ENCODE measurements at regions not wholly inside any gene's neighbourhood (a gene's known extent, or its start where the extent isn't known, plus 50 kb on each side); places are given as distances from the start of the nearest gene placed in this dataset.
"Not testable (repeated sequence)": the region's sequence is repeated elsewhere in the genome, so short reads cannot be mapped to it uniquely, and the experiment has no call there.

- no peak for TF ChIP-seq CTCF (conservative IDR thresholded peaks at IDR 0.05; ENCODE audit: control insufficient read depth, insufficient read depth, low read depth, low read length)
- no peak for DNase-seq (ENCODE audit: low read depth)
Observed at GRCh38 chr9:74092491-74092834, 404.7 kb upstream of the RORB start.

GRCh38 chr9:74094037-74094436, 403.1 kb upstream of the RORB start:
- not testable (repeated sequence) for DNase-seq (ENCODE audit: low read depth); H3K4me3 ChIP-seq (ENCODE audit: control insufficient read depth, low read depth, low read length)

More at GRCh38 chr9:74092491-74092834, 404.7 kb upstream of the RORB start:
- no peak overlapping the region for H3K4me3 ChIP-seq (ENCODE audit: control insufficient read depth, low read depth, low read length)

- TF ChIP-seq CTCF (conservative IDR thresholded peaks at IDR 0.05; ENCODE audit: control insufficient read depth, insufficient read depth, low read depth, low read length): no peak
- H3K4me3 ChIP-seq (ENCODE audit: control insufficient read depth, low read depth, low read length): no peak overlapping the region
- no peak for DNase-seq (ENCODE audit: low read depth)
Observed at GRCh38 chr9:74094766-74095165, 402.4 kb upstream of the RORB start.

GRCh38 chr9:74095925-74096324, 401.2 kb upstream of the RORB start:
- no peak for DNase-seq (ENCODE audit: low read depth)
- TF ChIP-seq CTCF (conservative IDR thresholded peaks at IDR 0.05; ENCODE audit: control insufficient read depth, insufficient read depth, low read depth, low read length): no peak
- H3K4me3 ChIP-seq (ENCODE audit: control insufficient read depth, low read depth, low read length): no peak overlapping the region

GRCh38 chr9:74096420-74096819, 400.7 kb upstream of the RORB start:
- no peak for DNase-seq (ENCODE audit: low read depth)
- no peak overlapping the region for H3K4me3 ChIP-seq (ENCODE audit: control insufficient read depth, low read depth, low read length)
- no peak for TF ChIP-seq CTCF (conservative IDR thresholded peaks at IDR 0.05; ENCODE audit: control insufficient read depth, insufficient read depth, low read depth, low read length)

- no peak for TF ChIP-seq CTCF (conservative IDR thresholded peaks at IDR 0.05; ENCODE audit: control insufficient read depth, insufficient read depth, low read depth, low read length)
- H3K4me3 ChIP-seq (ENCODE audit: control insufficient read depth, low read depth, low read length): no peak overlapping the region
- no peak for DNase-seq (ENCODE audit: low read depth)
Observed at GRCh38 chr9:74100042-74100441, 397.1 kb upstream of the RORB start.

GRCh38 chr9:74102148-74102547, 395.0 kb upstream of the RORB start:
- not testable (repeated sequence) for H3K4me3 ChIP-seq (ENCODE audit: control insufficient read depth, low read depth, low read length); DNase-seq (ENCODE audit: low read depth)

- no peak overlapping the region for H3K4me3 ChIP-seq (ENCODE audit: control insufficient read depth, low read depth, low read length)
- DNase-seq (ENCODE audit: low read depth): no peak
- no peak for TF ChIP-seq CTCF (conservative IDR thresholded peaks at IDR 0.05; ENCODE audit: control insufficient read depth, insufficient read depth, low read depth, low read length)
Observed at GRCh38 chr9:74102702-74103101, 394.4 kb upstream of the RORB start.
